Spleen (tissue), 7 donors: ENCODE measurements at regions not wholly inside any gene's neighbourhood (a gene's known extent, or its start where the extent isn't known, plus 50 kb on each side); places are given as distances from the start of the nearest gene placed in this dataset.

Experiments
- CTCF ChIP-seq, 11 experiments: fragments of 200-600 bp in 7 of 11; fragments of 450-650 bp in 4 of 11; sonication (generic) in 4 of 11; IDR thresholded peaks in 8 of 11; conservative IDR thresholded peaks in 3 of 11; 1 replicate in 7 of 11; 2 replicates in 4 of 11; pipeline versions ENCODE4 v1.4.0 to v1.8.0; 2016 to 2021; ENCODE audit warnings: antibody characterized with exemption in 11 of 11, inconsistent platforms in 4 of 11, mild to moderate bottlenecking in 1 of 11
- POLR2AphosphoS5 ChIP-seq, 3 donors: sonication (generic); formaldehyde crosslinking; IDR thresholded peaks; one replicate each; pipeline ENCODE4 v1.5.1; 2017; ENCODE audit warnings: antibody characterized with exemption in 3 of 3
- donor health status: DM: no; HTN: no; CAD: no; lungs with moderate emphysema.
- donor health status: DM: no; HTN: no; CAD: no.
- donor health status: DM: no; HTN: no; CAD: no.

DNA sequence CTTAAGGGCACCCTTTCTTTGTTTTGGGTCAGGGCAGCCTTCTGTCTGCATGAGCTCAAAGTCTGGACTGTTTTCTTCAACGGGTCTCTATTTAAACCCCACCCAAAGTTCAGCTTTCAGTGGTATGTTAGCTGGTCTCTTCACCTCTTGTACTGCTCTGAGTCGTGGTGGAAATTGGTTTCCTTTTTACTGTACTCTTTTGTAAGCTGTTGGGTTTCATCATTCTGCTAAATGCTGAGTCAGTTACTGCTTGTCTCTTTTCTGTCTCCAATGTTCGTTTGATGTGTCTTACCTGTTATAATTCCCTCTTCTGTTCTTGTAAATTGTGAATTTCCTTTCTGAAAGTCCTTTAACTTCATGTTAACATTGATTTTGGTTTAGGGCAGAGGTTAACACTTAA lies 64.1 kb upstream of the MALRD1 start:
- TF ChIP-seq CTCF (IDR thresholded peaks at IDR 0.05 in 8 of 11, conservative IDR thresholded peaks at IDR 0.05 in 3 of 11) = no peak
- no peak for TF ChIP-seq POLR2AphosphoS5 (IDR thresholded peaks at IDR 0.05)
